Astrocyte (in vitro differentiated cells and primary cell): ENCODE measurements at regions not wholly inside any gene's neighbourhood (a gene's known extent, or its start where the extent isn't known, plus 50 kb on each side); places are given as distances from the start of the nearest gene placed in this dataset.
A peak's percentile ranks its signal among the peaks of the same experiment; 100 is the strongest.

ENCODE experiments used
- DNase-seq: peaks from one replicate; pipeline ENCODE4 v3.0.0-alpha.2; 2010; ENCODE audit warnings: low read depth
- FAIRE-seq: peaks from 2 replicates; lab custom pipeline; 2011; peaks lifted over from hg19 to GRCh38; lab: Jason Lieb, UNC
- H2AFZ ChIP-seq: 2 replicates; pipeline ENCODE4 v1.6.0; 2012; ENCODE audit warnings: low read depth, low read length, inconsistent platforms
- H3K27ac ChIP-seq: 2 replicates; pipeline ENCODE4 v1.5.1; 2011; ENCODE audit warnings: low read depth, low read length, inconsistent platforms
- H3K27me3 ChIP-seq: 2 replicates; pipeline ENCODE4 v1.6.0; 2011; ENCODE audit warnings: low read length, inconsistent platforms; ENCODE audit not compliant: insufficient read depth
- H3K36me3 ChIP-seq: 2 replicates; pipeline ENCODE4 v1.5.1; 2011; ENCODE audit warnings: low read length, inconsistent platforms; ENCODE audit not compliant: insufficient read depth
- H3K4me1 ChIP-seq: 2 replicates; pipeline ENCODE4 v1.5.1; 2011; ENCODE audit warnings: low read length, inconsistent platforms; ENCODE audit not compliant: insufficient read depth
- H3K4me2 ChIP-seq: 2 replicates; pipeline ENCODE4 v1.6.0; 2012; ENCODE audit warnings: low read length, inconsistent platforms
- H3K4me3 ChIP-seq: 2 replicates; pipeline ENCODE4 v1.5.1; 2011; ENCODE audit warnings: low read depth, mild to moderate bottlenecking, low read length, inconsistent platforms; ENCODE audit not compliant: insufficient read depth
- H3K79me2 ChIP-seq: 2 replicates; pipeline ENCODE4 v1.6.0; 2012; ENCODE audit warnings: mild to moderate bottlenecking, low read length, inconsistent platforms; ENCODE audit not compliant: insufficient read depth
- H3K9ac ChIP-seq: 2 replicates; pipeline ENCODE4 v1.6.0; 2012; ENCODE audit warnings: mild to moderate bottlenecking, low read length, inconsistent platforms
- H3K9me3 ChIP-seq: 2 replicates; pipeline ENCODE4 v1.5.1; 2012; ENCODE audit warnings: low read depth, mild to moderate bottlenecking, low read length, inconsistent platforms; ENCODE audit not compliant: insufficient read depth
- H4K20me1 ChIP-seq: 2 replicates; pipeline ENCODE4 v1.6.0; 2012; ENCODE audit warnings: low read length, inconsistent platforms; ENCODE audit not compliant: insufficient read depth
- H3K27ac Mint-ChIP-seq: one replicate; pipeline ENCODE4 v1.8.0; 2021; ENCODE audit warnings: mild to moderate bottlenecking, mixed read lengths; ENCODE audit not compliant: unreplicated experiment
- H3K27me3 Mint-ChIP-seq: one replicate; pipeline ENCODE4 v1.8.0; 2021; ENCODE audit warnings: low read depth, mixed read lengths; ENCODE audit not compliant: unreplicated experiment
- H3K36me3 Mint-ChIP-seq: one replicate; pipeline ENCODE4 v1.8.0; 2021; ENCODE audit warnings: low read depth, mixed read lengths; ENCODE audit not compliant: unreplicated experiment
- H3K4me1 Mint-ChIP-seq: one replicate; pipeline ENCODE4 v1.8.0; 2021; ENCODE audit warnings: low read depth, mixed read lengths; ENCODE audit not compliant: unreplicated experiment
- H3K4me3 Mint-ChIP-seq: one replicate; pipeline ENCODE4 v1.8.0; 2021; ENCODE audit warnings: mild to moderate bottlenecking, moderate library complexity, mixed read lengths; ENCODE audit not compliant: unreplicated experiment
- H3K9me3 Mint-ChIP-seq: one replicate; pipeline ENCODE4 v1.8.0; 2021; ENCODE audit warnings: mild to moderate bottlenecking, mixed read lengths; ENCODE audit not compliant: unreplicated experiment
- CTCF ChIP-seq: IDR thresholded peaks from 2 replicates; pipeline ENCODE4 v1.5.1; 2011; ENCODE audit warnings: low read depth, mild to moderate bottlenecking, inconsistent platforms, low read length, moderate library complexity; ENCODE audit not compliant: insufficient read depth
- EZH2 ChIP-seq: IDR thresholded peaks from 2 replicates; pipeline ENCODE4 v1.6.1; 2012; ENCODE audit warnings: mild to moderate bottlenecking, low read length, inconsistent platforms; ENCODE audit not compliant: insufficient read depth

DNA sequence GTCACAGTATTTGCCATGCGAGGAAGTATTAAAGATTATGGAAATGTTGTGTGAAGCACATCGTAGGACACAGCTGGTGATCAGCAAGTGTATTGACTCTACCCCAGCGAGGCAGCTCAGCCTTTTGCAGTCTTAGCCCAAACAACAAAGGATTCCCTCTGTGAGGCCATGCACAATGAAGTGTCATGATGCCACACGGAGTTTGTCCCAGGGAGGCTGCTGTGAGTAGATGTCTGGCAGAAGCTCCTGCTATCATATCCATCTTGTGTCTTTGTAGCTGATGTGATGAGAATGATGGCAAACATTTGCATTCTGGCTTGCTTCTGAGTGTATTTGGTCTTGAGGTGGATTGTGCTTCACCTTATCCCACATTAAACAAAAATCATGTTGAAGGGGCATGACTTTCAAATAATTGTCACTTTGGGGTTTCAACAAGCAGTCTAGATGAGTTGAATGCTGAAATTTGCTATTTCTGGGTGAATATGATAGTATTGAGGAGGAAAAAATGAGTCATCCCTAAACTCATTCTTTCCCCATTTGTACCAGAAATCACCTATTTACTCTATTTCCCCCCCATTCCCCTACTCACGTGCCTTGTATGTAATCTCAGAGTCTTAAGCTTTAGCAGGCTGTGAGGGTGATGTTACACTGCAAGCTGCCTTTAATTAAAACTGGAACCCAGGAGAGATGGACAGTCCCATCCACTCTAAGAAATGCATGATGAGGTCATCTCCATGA lies 273.5 kb downstream of the RNF144A start:
- H4K20me1 ChIP-seq = no peaks in the 10 kb centered on the region
- no peaks in the 10 kb centered on the region for H3K9me3 ChIP-seq
- H3K27ac ChIP-seq = peak overlapping the region; percentile 72
- H3K36me3 ChIP-seq = no peaks in the 10 kb centered on the region
- TF ChIP-seq CTCF = no peak
- TF ChIP-seq EZH2 = no peak
- peaks cover 19% of the 10 kb centered on the region for H3K4me1 ChIP-seq
- Mint-ChIP-seq H3K36me3 (no peaks in the 10 kb centered on the region), H3K27me3 (no peaks in the 10 kb centered on the region), H3K4me3 (no peak overlapping the region), H3K9me3 (no peaks in the 10 kb centered on the region), H3K27ac (peak overlapping the region; percentile 98), H3K4me1 (peaks cover 29% of the 10 kb centered on the region)
- no peak for FAIRE-seq
- peak; percentile 37 for DNase-seq
- H2AFZ ChIP-seq = no peak overlapping the region
- H3K79me2 ChIP-seq = no peaks in the 10 kb centered on the region
- H3K4me3 ChIP-seq = no peak overlapping the region
- no peak overlapping the region for H3K4me2 ChIP-seq
- no peaks in the 10 kb centered on the region for H3K27me3 ChIP-seq
- no peak overlapping the region for H3K9ac ChIP-seq

- Histone ChIP-seq H3K27ac (peak overlapping the region; percentile 72), H3K27me3 (no peaks in the 10 kb centered on the region), H3K4me2 (peak overlapping the region; percentile 44), H2AFZ (no peak overlapping the region), H3K36me3 (no peaks in the 10 kb centered on the region), H3K79me2 (no peaks in the 10 kb centered on the region), H3K9me3 (no peaks in the 10 kb centered on the region), H3K4me1 (peaks cover 19% of the 10 kb centered on the region), H3K4me3 (no peak overlapping the region), H4K20me1 (no peaks in the 10 kb centered on the region), H3K9ac (peak overlapping the region; percentile 19)
- H3K27ac Mint-ChIP-seq = peak overlapping the region; percentile 98
- H3K36me3 Mint-ChIP-seq = no peaks in the 10 kb centered on the region
- H3K4me1 Mint-ChIP-seq = peaks cover 32% of the 10 kb centered on the region
- peak; percentile 99 for DNase-seq
- TF ChIP-seq EZH2 = no peak
- TF ChIP-seq CTCF = no peak
- H3K4me3 Mint-ChIP-seq = no peak overlapping the region
- FAIRE-seq = peak; percentile 92
- H3K27me3 Mint-ChIP-seq = no peaks in the 10 kb centered on the region
- H3K9me3 Mint-ChIP-seq = no peaks in the 10 kb centered on the region
Measured at GRCh38 chr2:7191932-7192331, 274.7 kb downstream of the RNF144A start.

DNA sequence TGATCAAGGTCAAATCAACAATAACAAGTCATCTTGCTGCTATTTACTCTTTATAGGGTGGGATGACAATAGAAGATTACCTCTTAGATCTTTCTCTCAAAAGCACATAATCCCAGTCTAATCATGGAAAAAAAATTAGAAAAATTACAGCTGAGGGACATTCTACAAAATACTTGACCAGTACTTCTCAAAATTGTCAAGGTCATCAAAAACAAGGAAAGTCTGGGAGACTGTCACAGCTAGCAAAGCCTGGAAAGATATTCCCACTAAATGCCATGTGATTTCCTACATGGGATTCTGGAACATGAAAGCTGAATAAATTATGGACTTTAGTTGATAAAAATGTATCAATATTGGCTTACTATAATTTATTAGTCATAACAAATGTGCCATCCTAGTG lies 276.2 kb downstream of the RNF144A start:
- H3K79me2 ChIP-seq = no peaks in the 10 kb centered on the region
- no peak overlapping the region for H3K4me3 ChIP-seq
- no peak overlapping the region for H3K4me3 Mint-ChIP-seq
- H3K36me3 Mint-ChIP-seq = no peaks in the 10 kb centered on the region
- no peaks in the 10 kb centered on the region for H3K27me3 Mint-ChIP-seq
- H3K4me2 ChIP-seq = no peak overlapping the region
- H3K9ac ChIP-seq = no peak overlapping the region
- H3K4me1 ChIP-seq = peaks cover 19% of the 10 kb centered on the region
- no peaks in the 10 kb centered on the region for H3K9me3 Mint-ChIP-seq
- H3K27ac Mint-ChIP-seq = peak overlapping the region; percentile 8
- no peak overlapping the region for H3K27ac ChIP-seq
- no peaks in the 10 kb centered on the region for H3K36me3 ChIP-seq
- no peak for FAIRE-seq
- H2AFZ ChIP-seq = no peak overlapping the region
- no peaks in the 10 kb centered on the region for H3K27me3 ChIP-seq
- H4K20me1 ChIP-seq = no peaks in the 10 kb centered on the region
- H3K9me3 ChIP-seq = no peaks in the 10 kb centered on the region
- TF ChIP-seq CTCF = no peak
- no peak for TF ChIP-seq EZH2
- DNase-seq = no peak
- H3K4me1 Mint-ChIP-seq = peaks cover 32% of the 10 kb centered on the region
